HG03565 (cell line): ENCODE measurements at regions not wholly inside any gene's neighbourhood (a gene's known extent, or its start where the extent isn't known, plus 50 kb on each side); places are given as distances from the start of the nearest gene placed in this dataset.

Source experiments
- ATAC-seq: cut with Tn5 transposase; IDR thresholded peaks from one replicate; pipeline ENCODE4 v1.9.1; 2021; ENCODE audit warnings: mild to moderate bottlenecking, moderate library complexity; ENCODE audit not compliant: unreplicated experiment

DNA sequence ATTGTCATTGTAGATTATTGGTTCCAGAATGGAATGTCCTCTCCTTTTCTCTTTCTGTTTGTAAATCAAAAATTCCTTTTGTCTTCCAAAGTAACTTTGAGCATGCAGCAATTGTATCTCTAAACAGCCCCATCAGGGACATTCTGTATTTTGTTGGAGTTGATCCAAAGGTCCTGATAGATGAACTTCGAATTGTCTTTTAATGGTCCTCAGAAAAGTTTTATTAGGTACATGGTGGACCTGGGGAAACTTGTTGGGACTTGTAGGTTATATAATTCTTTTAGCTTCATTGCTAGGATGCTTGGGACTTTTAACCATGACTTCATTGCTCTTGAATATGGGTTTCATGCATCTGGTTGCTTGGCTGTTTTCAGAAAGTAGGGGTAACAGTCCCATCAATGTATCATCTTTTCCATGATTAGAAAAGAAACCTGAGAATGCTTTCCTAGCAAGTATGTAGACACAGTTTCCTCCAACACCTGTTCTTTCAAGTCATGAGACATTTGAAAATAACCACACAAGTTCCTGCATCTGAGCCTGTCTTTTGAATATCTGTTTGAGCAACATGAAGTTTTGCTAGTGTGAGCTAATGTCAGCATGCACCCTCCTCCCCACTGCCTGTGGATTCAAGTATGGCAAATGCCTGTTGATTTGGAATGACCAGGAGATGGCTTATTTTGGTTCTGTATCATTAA lies 413.1 kb downstream of the KCNRG start:
- no peak for ATAC-seq

DNA sequence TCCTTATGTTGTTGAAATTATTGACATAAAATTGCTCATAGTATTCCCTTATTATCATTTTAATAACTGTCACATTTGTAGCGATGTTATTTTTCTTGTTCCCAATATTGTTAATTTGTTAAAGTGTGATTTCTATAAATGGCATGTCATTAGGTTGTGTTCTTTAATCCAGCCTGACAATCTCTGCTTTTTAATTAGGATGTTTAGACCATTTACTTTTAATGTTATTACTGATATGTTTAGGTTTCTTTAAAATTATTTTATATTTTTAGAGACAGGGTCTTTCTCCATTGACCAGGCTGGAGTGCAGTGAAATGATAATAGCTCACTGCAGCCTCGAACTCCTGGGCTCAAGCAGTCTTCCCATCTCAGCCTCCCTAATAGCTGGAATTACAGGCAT lies 408.5 kb downstream of the DLEU7 start:
- ATAC-seq: no peak

DNA sequence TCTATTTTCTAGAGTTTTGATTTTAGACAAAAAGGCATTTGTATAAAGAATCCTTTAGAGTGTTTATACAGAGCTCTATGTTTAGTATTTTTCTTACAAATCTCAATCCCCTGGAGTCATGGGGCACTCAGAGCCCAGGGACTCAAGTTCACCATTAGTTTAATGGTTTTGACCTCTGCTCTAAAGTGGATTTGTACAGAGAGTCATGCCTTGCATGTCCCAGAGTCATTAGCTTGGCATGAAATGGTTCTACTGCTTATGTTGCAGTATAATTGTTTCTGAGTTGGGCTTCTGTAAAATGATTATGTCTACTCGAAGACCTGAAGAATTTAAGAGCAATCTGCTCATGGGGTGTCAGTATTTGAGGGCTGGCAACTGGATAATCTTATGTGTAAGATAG lies 406.2 kb downstream of the DLEU7 start:
- no peak for ATAC-seq

DNA sequence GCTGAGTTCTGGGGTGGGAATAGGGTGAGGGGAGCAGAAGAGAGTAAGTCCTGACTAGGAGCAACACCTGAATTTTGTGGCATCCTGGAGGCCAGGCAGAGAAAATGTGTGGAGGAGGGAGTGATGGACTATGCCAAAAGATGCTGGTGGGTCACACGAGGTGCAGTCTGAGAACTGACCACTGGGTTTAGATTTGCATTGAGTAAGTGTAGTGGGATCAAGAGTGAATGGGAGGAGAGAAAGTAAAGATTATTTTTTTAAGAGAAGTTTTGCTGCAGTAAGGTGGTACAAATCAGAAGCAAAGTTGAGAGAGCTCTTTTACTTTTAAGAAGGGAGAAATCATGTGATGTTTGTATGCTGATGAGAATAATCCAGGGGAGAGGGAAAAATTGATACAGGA lies 405.1 kb downstream of the DLEU7 start:
- no peak for ATAC-seq

DNA sequence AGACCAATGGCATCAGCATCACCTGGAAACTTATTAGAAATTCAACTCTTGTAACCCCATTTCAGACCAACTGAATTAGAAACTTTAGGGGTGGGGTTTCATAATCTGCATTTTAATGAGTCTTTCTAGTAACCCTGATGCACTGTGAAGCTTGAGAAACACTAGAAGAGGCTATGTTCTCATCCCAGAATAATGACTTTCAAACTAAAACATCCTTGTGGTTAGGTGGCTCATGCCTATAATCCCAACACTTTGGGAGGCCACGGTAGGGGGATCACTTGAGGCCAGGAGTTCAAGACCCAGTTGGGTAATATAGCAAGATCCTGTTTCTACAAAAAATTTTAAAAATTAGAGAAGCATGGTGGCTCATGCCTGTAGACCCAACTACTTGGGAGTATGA lies 402.4 kb downstream of the DLEU7 start:
- ATAC-seq: no peak

DNA sequence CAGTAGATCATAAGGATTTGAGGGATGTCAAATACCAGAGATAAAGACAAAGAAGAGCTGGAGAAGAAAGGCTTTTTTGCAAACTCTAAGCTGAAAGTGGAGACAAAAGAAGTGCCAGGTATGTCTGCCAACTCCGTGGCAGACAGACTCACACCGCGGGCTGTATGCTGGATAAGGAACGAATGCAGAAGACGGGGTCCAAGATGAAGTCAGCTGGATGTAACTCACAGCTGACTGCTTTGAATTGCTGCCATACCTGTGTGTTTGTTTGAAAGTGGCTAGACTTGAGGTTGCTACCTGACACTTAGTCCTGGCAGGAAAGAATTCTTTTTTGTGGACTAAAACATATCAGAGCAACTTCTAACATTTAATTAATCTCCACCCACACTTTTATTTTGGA lies 398.8 kb downstream of the DLEU7 start:
- no peak for ATAC-seq

DNA sequence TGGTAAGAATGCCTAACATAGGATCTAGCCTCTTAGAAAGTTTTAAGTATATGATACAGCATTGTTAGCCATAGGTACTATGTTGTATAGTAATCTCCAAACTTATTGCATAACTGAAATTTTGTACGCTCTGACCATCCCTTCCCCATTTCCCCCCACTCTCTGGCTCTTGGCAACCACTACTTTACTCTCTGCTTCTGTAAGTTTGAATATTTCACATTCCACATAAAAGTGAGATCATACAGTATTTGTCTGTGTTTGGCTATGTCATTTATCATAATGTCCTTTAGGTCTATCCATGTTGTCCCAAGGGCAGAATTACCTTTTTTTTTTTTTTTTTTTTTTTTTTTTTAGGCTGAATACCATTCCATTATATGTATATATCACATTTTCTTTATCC lies 396.9 kb downstream of the DLEU7 start:
- ATAC-seq: no peak

DNA sequence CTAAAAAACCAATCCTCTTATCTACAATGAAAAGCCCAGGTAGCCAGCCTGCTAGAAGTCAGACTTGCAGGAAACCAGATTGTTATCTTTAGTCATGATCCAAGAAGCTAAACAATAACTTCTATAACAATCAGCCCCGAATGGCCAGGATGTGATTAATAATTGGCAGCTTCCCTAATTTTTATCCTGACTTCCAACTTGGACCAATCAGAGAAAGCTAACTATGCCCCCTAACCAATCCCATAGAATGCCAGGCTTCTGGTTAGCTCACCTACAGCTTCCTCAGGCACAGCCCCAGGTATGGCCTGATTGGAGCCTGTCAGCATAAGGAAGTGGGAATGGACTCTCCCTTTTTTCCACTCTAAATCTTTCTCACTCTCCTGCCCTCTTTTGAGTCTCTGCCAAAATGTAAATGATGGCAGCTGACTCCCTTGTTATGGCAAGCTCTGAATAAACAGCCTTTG lies 394.9 kb downstream of the DLEU7 start:
- no peak for ATAC-seq

DNA sequence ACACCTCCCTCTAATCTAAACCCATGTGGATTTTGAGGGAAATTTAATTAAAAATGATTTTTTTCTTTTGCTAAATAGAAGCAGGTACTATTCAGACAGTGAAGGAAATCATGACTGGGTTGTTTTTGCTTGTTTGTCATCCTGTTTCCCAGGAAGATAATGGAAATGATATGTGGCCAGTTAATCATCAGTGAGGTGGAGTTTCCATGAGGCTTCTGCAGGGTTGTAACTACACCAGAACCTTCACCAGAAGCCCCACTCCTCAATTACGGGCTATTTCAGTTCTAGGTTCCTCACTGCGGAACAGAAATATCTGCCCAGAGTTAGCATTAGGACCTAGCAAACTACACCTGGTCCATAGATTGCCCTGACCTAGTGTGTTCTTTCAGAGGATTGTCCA lies 394.0 kb downstream of the DLEU7 start:
- no peak for ATAC-seq

DNA sequence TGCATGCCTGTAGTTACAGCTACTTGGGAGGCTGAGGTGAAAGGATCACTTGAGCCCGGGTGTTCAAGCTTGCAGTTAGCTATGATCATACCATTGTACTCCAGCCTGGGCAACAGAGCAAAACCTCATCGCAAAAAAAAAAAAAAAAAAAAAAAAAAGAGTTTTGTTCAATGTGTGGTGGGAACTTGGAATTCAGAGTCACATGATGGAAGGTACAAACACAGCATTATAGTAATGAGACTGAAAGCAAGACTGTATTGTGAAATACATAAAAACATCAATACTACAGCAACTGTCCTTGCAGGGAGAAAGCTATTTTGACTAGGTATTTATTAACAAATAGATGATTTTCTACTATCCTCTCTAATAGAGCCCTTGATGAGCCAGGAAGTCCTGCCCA lies 393.2 kb downstream of the DLEU7 start:
- no peak for ATAC-seq

DNA sequence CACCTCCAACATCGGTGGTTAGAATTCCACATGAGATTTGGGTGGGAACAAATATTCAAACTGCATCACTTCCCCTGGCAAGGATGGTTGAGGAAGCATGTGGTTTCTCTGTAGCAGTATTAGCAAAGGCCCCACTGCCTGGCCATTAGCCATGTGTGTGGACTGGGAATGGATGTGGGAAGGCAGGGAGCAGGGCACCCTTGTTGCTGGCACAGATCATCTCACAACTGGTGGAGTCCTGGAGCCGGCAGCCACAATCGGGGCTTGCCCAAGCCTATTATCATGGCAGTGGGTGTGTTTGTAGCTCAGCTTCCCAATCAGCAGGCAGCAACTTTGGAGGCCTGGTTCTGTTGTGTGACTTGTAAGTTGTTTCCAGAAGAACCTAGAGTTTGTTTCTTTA lies 391.9 kb downstream of the DLEU7 start:
- no peak for ATAC-seq

DNA sequence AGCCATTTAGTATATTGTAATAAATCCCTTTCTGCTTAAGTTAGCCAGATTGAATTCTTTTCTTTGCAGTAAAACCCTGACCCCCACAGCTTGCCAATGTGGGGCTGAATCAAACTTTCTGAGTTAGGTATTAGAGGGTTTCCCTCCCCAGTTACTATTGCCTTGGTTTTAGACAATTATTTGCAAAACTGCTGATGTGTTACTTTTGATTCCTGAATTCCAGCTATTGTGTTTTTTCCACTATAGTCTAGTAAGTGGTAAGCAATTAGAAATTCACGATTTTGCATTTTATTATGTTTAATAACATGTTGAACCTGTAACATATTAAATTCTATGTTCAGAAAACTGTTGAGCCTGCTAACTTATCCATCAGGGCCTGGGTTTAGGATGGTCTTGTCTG lies 391.5 kb downstream of the DLEU7 start:
- ATAC-seq: no peak

DNA sequence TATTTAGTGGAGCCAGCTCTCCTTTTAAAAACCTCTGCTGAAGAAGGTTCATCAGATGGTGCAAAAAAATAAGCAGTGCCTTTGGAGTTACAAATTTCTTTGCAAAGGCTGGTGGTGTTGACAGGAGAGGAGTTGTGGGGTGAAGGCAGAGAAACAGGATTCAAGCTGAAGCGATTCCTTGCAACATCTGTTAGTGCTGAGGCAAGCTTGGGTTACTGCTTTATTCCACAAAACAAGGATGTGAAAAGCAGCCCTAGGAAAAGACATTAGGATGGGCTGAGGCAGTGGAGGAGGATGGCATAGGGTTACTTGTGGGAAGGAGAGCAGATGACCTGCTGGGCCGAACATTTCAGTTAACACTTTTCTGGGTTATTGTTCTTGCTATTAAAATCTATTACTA lies 390.7 kb downstream of the DLEU7 start:
- no peak for ATAC-seq

DNA sequence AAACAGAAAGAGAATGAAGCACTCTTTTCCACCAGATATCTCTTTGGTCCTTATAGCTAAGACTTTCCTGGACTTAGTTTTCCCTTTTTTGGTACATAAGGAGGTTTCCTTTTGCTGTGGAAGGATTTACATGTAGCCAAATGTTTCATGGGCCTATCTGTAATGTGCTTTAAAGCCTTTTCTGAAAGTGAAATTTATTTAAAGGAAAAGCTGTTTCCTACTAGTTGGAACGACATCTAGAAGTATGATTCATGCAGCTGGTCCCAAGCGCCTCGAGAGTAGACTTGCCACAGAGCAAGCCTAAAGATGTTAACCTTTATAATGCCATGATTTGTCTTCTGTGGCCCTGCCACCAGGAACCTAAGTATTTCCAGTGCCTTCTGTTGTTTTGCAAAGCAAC lies 390.3 kb downstream of the DLEU7 start:
- ATAC-seq: no peak

DNA sequence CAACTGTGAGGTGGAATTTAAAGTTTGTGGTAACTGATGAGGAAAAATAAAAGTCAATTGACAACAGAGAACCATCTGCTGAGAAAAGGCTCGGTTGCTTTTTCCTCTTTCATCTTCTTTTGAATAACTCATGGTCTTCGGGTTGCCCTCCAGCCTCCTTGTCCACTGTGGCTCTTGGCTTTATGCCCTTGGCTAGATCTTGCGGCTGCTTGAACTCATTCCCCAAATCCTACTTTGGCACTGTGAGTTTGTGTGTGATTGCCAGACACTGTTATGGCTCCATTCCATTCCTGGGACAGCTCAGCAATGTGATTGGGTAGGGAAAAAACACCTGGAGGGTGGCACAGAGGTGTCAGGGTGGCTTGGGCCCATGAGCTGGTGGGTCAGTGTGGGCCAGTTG lies 387.4 kb downstream of the DLEU7 start:
- no peak for ATAC-seq

DNA sequence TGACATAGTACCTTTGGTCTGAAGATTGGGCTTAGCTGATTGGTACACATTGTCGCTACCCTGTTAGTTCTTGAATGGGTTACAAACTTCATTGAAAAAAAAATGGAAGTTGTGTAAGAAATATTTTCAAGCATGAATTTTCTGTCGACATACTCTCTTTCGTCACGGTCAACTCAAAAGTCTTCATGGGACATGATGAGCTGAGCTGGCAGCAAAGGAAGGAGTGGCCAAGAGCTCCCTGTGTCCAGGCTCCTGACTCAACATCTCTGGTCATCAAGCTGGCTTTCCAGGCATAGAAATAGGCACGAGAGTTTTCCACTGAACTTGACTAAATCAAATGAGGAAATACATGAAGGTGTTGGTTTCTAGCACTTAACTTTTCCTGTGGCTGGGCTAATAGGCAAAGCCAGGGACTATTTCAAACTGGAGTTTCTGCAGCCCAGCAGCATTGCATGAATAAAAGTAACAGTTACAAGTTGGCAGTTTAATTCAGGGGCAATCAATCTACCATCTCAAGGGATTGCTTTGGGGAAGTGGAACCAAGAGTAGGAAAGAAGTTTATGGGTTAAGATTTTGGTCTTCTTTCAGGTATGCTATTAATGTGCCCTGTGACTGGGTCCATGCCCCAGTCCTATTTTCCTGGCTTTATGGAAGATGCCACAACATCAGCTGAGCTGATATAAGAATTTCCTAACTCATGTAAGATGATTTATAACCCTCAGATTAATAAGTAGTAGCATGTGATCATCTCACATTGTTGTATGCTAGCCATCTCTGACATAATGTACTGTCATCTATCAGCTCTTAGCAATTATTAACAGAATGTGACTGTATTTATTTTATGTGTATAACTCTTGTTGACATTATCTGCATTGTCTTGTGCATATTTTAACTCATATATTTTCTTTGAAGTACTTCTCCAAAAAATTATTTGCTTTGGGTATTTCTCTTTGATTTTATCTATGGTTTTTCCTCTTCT lies 385.8 kb downstream of the DLEU7 start:
- ATAC-seq: no peak

DNA sequence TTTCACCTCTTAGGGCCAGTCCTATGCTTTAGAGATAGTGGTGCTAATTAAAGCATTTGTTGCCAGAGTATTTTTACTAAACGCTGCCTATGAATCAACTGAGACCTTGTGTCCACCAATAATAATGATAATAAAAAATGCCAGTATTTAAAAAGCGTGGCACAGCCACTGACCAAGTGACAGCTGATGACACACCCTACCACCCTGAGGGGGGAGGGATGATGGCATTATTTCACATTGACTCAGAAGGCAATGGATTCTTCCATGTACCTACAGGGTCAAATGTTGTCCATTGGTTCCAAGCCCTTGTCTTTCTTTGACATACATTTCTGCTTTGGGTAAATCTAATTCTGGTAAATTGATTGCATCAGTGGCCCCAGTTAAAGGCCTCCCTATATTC lies 384.4 kb downstream of the DLEU7 start:
- no peak for ATAC-seq

DNA sequence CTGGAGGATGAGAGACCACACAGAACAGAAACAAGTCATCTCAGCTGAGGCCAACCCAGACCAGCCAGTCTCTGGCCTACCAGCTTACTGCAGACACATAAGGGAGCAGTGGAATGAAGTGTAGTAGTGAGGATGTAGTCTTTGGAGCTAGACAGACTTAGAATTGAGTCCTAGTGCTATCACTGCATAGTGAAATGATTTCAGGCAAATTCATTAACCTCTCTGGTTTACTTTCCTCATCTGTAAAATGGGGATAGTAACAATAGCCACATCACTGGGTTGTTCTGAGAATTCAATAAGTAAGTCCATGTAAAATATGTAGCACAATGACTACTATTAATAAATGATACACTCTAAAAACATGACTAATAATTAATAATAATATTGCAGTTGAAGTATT lies 383.8 kb downstream of the DLEU7 start:
- ATAC-seq: no peak

DNA sequence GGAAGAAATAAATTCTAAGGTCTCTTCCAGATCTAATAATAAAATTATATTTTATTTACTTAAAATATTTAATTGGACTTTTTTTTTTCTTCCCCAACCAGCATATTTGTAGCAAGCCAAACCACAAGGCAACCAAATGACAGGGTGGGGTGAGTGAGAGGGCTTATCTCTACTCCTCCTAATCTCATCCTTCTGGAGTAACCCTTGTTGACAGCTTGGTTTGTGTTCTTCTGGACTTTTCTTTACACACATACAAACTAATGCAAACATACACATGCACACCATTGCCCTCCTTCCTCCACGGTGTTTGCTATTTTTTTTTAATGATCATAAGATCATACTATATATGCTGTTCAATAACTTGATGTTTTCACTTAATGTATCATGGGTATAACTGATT lies 383.1 kb downstream of the DLEU7 start:
- ATAC-seq: no peak

DNA sequence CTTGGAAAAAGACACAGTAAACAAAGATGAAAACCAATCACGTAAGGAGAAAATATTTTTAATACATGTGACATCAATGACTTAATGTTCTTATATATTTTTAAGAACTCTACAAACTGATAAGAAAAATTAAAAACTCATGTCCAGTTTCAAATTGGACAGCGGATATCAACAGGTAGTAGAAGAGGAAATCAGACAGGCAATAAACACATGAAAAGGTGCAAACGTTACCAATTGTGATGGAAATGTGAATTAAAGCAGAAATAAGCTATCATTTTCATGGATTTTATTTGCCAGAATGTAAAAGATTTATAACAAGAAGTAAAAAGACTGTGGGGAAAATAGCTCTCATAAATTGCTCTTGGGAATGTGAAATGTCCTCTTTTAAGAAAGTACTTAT lies 382.3 kb downstream of the DLEU7 start:
- no peak for ATAC-seq

DNA sequence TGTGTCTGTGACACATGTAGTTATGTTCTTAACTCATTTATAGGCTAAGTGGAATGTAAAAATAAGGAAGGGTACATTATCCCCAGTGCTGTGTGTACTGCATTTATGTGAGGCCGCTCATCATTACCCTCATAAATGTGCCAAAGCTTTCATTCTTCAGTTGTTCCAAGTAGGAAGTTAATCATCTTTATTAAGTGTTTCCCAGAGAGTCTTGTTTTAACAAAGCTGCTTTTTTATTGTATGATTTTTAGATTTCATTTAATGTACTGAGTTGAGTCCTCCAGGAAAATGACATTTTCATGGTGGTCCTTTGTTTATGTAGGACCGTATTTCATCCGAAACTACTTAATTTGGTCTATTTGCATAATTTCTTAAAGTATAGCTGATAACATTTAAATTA lies 379.8 kb downstream of the DLEU7 start:
- ATAC-seq: no peak
